NAMALWA (cell line): ENCODE measurements at regions not wholly inside any gene's neighbourhood (a gene's known extent, or its start where the extent isn't known, plus 50 kb on each side); places are given as distances from the start of the nearest gene placed in this dataset.
"Not testable (repeated sequence)": the region's sequence is repeated elsewhere in the genome, so short reads cannot be mapped to it uniquely, and the experiment has no call there.

Source experiments
- DNase-seq: peaks from one replicate; pipeline ENCODE4 v3.0.0-alpha.2; 2015; ENCODE audit warnings: low spot score

DNA sequence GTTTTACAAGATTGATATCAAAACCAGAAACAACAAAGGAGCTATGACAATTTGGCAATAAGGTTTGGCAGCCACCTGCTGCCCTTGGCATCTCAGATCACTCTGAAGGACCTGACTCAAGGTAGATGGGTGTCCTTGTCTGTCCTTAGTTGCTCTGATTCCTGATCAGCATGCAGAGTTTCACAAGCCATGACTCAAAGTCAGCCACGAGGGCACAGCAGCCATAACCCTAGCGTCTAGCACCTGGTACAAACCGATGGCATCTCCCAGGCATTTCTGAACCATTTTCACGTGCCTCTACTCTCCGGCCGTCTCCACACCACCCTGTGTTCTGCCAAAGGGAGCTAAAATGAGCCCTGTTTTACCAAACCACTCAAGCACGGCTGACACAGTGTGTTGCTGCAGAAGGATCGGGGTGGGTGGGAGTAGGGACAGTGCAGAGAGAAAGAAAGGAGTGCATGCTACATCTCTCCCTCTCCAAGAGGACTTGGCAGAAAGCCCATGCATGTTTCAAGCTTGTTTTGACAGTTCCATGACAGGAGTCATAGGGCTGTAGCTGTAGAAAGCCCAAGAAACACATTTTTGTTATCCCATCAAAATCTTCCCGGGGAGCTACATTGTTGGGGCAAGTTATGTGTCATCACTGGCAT is 297.3 kb downstream of the ABCC12 start:
- DNase-seq: no peak

DNA sequence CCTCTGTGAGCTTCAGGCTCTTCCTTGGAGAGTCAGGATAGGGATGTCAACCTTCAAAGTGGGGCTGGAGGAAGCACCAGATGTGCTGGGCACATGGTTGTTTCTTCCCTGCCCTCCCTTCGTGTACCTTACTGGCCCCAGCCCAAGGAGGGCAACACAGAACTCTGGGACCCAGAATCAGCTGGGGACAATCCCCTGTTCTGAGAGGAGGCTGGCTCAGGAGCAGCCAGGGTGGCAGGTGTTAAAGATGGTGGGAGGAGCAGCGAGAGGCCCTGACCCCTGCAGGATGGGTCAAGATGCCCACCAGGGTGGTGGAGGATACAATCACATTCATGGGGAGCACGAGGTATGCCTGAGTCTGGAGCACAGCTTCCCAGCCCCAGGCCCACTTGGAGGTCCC is 300.4 kb downstream of the ABCC12 start:
- DNase-seq: no peak

DNA sequence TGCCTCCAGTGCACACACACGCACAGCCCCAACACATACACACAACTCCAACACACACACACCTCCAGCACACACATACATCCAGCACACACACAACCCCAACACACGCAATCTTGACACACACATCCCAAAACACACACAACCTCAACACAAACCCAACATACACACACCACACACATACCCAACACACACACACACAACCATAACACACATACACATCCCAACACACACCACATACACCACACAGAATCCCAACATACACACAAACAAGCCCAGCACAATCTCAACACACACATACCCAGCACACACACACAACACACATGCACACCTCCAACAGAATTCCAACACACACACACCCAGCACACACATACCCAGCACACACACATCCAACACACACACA is 301.1 kb downstream of the ABCC12 start:
- DNase-seq: no peak

DNA sequence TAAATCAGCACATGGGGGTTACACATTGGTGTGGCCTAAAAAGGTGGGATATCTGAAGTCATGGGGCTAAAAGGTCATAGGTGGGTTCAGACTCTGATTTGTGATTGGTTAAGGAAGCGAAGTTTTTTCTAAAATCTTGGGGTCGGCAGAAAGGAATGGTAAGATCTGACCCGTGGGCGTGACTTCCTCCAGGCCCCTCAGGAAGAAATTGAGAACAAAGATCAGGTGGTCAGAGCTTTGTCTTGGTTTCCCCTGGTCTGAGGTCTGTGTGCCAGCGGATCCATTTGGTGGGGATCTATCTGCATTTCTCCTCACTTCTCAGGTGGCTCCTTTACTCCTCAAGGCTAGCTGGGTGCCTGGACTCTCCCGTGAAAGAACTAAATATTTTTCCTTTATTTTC is 302.8 kb downstream of the ABCC12 start:
- DNase-seq: no peak

DNA sequence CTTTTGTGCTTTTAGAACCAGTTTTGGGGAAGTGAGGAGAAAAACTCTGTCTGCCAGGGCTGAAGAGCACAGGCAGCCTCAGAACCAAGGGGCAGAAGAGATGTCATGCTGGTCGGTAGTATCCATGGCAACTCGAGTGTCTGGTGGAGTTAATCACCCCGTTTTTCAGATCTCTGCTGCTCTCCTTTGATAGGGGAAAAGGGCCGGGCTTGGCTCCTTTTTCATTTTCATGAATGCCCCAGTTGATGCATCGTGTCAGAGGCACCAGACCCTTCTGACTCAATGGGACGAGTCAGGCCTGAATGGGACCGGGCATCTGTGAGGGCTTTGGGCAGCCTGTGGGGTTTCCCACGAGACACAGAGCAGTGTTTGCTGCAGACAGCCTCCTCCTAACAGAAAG is 304.6 kb downstream of the ABCC12 start:
- no peak for DNase-seq

DNA sequence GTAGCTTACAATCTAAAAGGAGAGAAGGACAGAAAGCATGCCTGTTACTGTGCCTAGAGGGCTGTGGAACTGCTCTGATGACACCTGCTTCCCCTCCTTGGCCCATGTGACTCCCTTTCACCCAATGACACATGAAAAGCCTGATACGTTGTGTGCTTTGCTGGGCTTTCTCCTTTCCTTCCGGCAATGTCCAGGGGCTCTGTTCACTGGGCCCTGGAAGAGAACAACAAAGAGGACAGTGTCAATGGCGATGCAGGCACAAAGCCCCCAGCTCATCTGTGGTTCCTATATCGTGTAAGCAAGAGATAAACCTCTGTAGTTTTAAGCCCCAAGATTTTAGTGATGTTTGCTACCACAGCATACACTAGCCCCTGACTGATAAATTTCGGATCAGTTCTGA is 306.1 kb downstream of the ABCC12 start:
- DNase-seq: no peak

DNA sequence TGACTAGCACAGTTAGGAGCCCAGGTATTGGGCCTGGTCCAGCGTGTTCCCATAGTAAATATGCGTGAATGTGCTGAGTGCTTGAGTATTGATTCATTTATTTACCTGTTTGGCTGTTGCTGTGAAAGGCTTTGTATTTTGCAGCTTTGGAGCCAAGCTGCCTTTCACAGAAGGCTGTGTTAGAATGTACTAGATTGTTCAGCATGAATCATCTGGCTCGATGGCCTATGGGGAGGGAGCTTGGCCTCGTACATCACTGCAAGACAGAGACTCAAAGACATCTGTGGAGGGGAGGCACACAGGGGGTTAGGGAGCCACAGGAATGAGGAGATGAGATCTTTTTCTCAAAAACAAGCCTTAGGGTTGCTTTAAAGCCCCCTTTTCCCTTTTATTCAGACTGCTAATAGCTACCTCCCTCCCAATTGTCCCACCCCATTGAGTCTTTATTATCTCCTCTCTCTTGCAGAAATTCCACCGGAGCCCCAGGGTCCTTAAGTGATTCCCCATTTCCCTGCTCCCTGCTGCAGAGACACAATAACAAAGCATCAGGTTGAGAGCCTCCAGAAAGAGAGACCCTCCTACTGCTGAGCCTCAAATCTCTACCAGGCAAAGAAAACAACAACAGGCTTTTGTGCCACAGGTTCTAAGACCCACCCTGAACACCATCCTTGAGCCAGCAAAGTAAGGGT is 307.2 kb downstream of the ABCC12 start:
- no peak for DNase-seq

DNA sequence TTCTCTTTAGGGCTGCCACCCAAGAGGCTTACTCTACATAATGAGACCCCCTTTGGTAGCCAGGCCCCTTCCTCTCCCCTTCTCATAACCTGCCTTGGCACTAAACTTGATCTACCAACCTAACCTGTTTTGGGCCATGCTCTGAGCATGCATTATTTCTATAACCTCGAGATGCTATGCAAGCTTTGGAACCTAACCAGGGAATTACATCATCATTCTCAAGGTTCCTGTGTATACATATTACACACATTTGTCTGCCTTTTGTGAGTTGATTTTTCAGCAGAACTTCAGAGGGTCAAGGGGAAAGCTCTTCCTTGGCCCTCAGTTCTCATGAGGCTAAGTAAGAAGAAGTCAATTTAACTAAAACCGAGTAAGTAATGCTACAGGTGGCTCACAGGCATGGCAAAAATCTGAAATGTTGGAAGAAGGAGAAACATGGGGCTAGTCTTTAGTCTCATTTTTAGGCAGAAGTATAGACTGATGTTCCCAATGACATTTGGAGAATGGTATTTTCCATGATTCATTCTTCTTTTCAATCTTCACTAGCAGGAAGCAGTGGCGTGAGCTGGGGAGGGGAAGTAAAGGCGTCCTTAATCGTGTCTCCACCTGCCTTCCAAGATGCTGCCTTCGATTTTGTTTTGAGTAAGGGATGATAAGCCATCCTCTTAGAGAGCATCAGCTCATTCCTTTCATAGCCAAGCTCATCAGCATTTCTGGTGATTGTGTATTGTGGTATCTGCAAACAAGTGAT is 308.4 kb downstream of the ABCC12 start:
- DNase-seq: no peak

DNA sequence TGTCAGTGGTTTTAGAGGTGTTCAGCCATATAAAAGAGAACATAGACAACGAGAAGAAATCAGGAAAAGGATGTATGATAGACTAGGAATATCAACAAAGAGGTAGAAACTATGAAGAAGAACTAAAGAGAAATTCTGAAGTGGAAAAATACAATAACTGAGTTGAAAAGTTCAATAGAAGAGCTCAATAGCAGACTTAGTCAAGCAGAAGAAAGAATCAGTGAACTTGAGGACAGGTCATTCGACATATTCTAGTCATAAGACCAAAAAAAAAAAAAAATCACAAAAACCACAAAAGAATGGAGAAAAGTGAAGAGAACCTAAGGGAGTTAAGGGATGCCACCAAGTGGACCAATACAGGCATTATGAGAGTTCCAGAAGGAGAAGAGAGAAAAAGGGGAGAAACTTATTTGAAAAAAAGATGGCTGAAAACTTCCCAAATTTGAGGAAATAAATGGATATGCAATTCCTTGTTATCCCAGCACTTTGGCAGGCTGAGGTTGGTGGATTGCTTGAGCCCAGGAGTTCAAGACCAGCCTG is 321.2 kb downstream of the ABCC12 start:
- no peak for DNase-seq

DNA sequence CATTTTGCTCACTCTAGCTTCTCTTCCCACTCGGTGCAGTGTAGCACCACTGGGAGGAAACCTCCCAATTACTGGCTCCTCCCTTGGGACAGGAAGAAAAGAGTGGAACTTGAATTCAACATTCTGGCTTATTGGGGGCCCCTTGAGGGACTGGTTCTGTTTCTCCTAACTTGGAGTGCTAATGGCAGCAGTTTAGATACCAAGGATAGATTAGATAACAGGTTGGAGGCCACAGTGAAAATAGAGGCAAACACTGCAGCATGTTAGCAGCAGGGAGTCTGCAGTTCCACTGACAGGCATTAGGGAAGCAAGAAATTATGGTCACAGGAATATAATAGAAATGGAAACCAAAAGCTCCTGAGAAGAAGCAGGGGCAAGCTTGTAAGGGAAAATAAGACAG is 322.0 kb downstream of the ABCC12 start:
- no peak for DNase-seq

DNA sequence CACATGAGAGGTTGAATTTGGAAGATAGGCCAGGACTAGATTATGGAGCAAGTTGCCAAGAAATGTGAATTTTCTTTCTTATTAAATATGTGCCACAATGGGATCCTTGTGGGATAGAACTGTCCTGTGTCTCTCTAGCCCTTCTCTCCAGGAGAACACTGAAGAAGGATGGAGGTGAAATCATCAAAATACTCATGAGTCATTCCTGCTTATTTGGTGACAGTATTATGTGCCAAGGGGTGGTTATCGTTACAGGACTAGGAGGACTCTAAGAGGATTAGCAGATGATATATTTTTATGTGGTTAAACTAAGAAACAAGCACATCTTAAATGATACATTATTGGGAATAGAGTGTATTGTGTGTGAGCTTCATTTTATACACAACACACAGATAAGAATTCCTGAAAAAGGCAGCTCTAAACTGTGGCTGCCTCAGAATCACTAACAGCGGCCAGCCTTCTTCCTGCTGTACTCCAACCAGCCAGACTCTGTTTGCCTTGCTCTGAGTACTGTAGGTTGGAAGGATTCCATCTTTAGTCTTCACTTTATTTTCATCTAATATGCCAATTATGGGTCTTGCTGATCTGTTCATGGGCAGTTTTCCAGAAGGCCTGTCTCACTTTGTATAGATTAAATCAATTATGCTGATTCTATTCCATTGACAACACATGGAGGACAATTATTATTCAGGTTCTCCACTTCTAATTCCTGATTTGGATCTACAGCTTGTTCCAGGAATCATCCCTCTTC is 325.8 kb downstream of the ABCC12 start:
- no peak for DNase-seq

DNA sequence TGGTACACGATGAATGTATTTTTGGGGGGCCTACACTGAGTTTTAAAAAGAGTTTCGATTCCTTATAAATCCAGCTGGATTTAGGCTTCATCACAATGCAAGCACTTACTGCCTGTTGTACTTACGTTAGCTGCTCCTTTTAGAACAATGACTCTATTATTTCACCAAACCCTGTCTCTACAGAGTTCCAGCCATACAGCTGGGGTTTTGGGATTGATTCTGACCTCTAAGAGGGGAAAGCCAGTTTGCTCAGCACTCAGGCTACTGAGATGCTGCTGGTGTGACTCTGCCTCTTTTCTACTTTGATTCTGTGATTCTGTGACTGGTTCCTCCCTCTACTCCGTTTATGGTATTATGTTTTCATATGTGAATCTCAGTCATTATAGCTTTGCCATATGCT is 329.7 kb downstream of the ABCC12 start:
- DNase-seq: no peak

DNA sequence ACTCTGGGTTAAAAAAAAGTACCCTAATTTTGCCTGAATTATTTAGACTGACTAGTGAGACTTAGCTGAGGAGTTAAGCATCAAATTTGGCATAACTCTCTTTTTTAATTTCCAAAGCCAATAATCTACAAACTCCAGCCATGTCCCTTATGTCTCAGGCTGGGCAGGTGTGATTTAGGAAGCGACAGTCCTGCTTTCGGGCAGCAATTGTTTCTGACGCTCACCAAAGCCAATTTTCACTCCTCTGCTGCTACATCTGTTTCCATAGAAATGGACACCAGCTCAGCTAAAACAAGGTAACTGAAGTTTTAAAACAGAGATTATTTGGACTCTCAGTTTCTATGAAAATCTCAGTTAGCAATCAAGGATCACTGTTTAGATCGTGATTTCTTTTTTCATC is 338.7 kb downstream of the ABCC12 start:
- DNase-seq: no peak

DNA sequence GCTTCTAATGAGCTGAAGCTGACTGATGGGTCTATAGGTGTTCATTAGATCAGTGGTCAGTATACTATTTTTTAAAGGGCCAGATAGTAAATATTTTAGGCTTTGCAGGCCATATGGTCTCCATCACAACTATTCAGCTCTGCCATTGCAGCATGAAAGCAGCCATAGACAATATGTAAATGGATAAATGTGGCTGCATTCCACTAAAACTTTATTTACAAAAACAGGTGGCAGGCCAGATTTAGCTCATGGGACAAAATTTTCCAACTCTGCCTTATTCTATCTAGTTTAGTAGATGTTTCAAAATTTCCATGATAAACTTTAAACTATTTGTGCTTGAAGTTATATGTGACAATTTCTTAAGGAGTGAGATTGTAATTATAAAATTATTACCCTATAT is 339.3 kb downstream of the ABCC12 start:
- DNase-seq: no peak

DNA sequence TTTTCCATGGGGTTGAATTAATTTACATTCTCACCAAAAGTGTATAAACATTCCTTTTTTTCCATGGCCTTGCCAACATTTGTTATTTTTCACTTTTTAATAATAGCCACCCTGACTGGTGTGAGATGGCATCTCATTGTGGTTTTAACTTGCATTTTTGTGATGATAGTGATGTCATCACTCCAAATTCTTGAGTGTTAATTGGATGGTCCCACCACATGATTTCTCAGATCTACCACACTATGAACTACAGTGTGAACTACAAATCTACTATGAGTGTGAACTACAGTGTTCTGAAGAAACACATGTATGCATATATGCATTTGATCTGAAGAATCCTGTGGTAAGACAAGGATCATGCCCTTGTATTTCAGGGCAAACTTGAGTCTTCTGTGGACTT is 340.1 kb downstream of the ABCC12 start:
- DNase-seq: no peak

DNA sequence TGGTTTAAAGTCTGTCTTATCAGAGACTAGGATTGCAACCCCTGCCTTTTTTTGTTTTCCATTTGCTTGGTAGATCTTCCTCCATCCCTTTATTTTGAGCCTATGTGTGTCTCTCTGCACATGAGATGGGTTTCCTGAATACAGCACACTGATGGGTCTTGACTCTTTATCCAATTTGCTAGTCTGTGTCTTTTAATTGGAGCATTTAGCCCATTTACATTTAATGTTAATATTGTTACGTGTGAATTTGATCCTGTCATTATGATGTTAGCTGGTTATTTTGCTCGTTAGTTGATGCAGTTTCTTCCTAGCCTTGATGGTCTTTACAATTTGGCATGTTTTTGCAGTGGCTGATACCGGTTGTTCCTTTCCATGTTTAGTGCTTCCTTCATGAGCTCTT is 344.0 kb downstream of the ABCC12 start:
- not testable (repeated sequence) for DNase-seq

DNA sequence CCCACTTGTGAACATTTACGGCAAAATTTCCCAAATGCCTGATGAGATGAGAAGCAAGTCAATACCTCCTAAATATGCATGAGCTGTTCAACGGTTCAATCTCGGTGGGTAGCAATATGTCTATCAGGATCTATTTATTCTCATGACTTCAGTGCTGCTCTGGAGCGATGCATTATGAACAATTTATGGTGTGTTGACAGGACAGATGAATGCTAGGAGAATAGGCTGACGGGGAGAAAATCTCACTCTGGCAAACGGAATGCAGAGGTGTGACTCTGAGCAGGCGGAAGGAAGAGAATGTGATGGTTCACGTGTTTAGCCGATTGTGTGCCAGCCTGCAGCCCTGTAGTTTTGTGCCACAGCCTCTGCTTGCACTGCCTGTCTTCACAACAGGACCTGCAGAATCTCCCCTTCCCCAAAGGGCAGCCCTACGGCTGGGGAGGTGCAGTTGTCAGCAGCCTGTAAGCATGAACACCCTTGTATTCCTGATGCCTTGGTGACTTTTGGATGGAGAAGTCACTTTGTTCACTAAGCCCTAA is 345.2 kb downstream of the PHKB start:
- no peak for DNase-seq

DNA sequence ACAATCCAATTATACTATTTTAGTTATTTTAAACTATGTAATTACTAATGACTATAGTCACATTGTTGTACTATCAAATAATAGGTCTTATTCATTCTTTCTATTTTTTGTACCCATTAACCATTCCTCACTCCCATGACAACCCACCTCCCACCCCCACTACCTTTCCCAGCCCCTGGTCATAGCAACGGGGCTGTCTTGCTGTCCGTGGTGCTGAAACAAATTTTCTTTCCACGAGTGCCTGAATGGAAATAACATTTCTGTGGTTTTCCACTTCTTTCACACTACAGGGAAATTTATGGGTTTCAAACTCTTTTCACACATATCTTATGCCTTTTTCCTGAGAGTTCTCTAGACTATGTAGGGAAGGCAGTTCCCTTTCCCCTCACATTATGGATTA is 326.6 kb downstream of the PHKB start:
- peak; percentile 8 for DNase-seq

DNA sequence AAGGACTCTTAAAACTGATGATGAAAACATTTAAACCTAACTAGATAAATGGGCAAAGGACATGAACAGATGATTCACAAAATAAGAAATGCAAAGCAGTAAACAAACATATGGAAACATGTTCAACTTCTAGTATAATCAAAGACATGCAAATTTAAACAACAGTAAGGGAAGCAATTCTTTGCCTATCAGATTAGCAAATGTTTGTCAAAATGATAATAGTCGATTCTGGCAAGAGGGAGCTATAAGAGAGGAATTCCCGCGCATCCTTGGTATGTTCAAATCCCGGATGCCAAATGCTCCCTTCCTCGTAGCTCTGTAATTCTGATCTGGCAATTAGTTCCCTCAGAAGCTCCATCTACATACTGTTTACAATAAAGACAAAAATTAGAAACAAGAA is 320.5 kb downstream of the PHKB start:
- DNase-seq: no peak

DNA sequence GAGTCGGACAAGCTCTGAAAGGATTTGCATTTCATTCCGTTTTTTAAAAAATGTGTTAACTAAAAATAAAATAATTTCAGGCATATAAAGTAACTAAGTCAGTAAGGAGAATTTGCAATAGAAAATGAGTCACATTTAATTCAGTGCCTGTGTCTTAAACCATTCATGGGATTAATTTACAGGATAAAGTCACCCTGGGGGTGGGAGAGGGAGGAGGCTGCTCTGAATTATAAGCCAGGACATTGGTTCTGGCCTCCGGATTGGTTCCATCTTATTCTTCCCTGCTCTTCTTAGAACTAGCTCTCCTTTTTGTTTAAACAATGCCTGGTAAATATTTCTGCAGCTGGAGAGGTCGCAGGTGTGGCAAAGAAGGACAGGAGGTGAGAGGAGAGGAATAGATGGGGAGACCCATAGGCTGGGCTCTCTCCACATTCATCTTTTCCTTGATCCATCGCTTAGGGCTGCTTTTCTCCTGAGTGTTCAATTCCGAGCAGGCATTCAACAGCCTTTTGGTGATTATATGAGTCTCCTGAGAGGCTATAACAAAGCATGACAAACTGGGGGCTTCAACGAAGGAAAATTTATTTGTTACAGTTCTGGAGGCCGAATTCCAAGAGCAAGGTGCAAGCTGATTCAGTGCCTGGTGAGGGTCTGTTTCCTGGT is 319.2 kb downstream of the PHKB start:
- no peak for DNase-seq

DNA sequence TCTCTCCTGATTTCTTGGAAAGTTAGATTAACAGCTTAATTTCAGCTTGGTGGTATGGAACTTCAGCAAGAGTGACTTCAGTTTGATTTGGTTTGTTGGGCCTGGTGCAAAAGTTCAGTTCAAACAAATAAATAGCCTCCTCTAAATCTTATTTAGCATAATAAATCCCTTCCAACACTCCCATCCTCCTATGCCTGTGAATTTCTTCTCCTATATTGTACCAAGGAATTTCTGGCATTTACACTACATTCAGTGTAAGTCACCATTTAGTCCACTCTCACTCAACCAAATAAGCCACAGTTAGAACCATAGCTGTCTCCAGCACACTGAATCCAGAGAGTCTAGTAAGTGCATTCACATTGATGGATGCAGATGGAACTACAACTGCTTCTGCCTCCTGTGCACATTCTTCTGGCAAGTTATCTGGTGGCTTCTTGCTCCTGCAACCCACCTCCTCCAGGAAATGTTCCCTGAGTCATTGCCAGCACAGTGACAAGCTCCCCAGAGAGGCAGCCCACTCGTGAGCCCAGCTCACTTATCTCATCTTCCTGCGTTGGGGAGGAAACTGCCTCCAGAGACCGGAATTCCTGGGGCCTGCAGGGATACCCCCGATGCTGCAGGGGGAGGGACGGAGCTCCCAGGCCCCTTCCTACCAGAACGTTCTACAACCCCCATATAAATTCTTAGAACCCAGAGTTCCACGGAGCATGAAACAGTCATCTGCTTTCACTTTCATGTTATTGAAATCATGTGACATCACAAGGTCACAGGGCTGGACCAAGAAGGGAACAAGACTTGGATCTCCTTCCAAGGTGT is 318.3 kb downstream of the PHKB start:
- DNase-seq: peak; percentile 54
